Caco-2 (cell line): ENCODE measurements at regions not wholly inside any gene's neighbourhood (a gene's known extent, or its start where the extent isn't known, plus 50 kb on each side); places are given as distances from the start of the nearest gene placed in this dataset.
A peak's percentile ranks its signal among the peaks of the same experiment; 100 is the strongest.

Source experiments
- BruUV-seq: library from RNA; stranded (reverse); fragments of 400-500 nt; replicated peaks from 2 replicates; lab custom pipeline; 2021; lab: Mats Ljungman, UMichigan
- CTCF ChIA-PET: fragments of 300-600 bp; sonication (Branson Sonifier 250); formaldehyde crosslinking; loops from one replicate; lab custom pipeline; 2022; ENCODE audit warnings: antibody characterized with exemption; lab: Charles Lee
- POLR2A ChIA-PET: fragments of 300-600 bp; sonication (Branson Sonifier 250); formaldehyde crosslinking; loops from one replicate; lab custom pipeline; 2022; ENCODE audit warnings: antibody characterized with exemption; lab: Charles Lee
- DNase-seq, 2 experiments: peaks; one replicate each; pipeline versions ENCODE4 v3.0.0 to v3.0.0-alpha.2; 2020 to 2022
- H3K27me3 ChIP-seq: replicated peaks from 2 replicates; pipeline ENCODE4 v1.6.0; 2011; ENCODE audit warnings: low read length; ENCODE audit not compliant: control insufficient read depth, insufficient read depth
- H3K36me3 ChIP-seq: 2 replicates; pipeline ENCODE4 v1.5.1; 2011; ENCODE audit warnings: low read length; ENCODE audit not compliant: control insufficient read depth, insufficient read depth
- H3K4me1 ChIP-seq: fragments of 250-450 bp; sonication (Bioruptor Pico); 2 replicates; pipeline ENCODE4 v1.5.1; 2020; ENCODE audit warnings: mild to moderate bottlenecking
- H3K4me3 ChIP-seq: 2 replicates; pipeline ENCODE4 v1.5.1; 2011; ENCODE audit warnings: low read depth, mild to moderate bottlenecking, control low read depth, low read length
- H3K9me3 ChIP-seq: fragments of 250-450 bp; sonication (Bioruptor Pico); 2 replicates; pipeline ENCODE4 v1.5.1; 2020; ENCODE audit warnings: mild to moderate bottlenecking, moderate library complexity
- H3K27ac Mint-ChIP-seq: one replicate; pipeline ENCODE4 v1.8.0; 2022; ENCODE audit warnings: mixed read lengths; ENCODE audit not compliant: unreplicated experiment
- H3K27me3 Mint-ChIP-seq: one replicate; pipeline ENCODE4 v1.8.0; 2022; ENCODE audit warnings: mixed read lengths; ENCODE audit not compliant: insufficient read depth, unreplicated experiment
- H3K36me3 Mint-ChIP-seq: one replicate; pipeline ENCODE4 v1.8.0; 2022; ENCODE audit warnings: mild to moderate bottlenecking, mixed read lengths; ENCODE audit not compliant: insufficient read depth, unreplicated experiment
- H3K4me1 Mint-ChIP-seq: one replicate; pipeline ENCODE4 v1.8.0; 2022; ENCODE audit warnings: low read depth, mixed read lengths; ENCODE audit not compliant: unreplicated experiment
- H3K4me3 Mint-ChIP-seq: one replicate; pipeline ENCODE4 v1.8.0; 2022; ENCODE audit warnings: mild to moderate bottlenecking, moderate library complexity, mixed read lengths; ENCODE audit not compliant: unreplicated experiment
- H3K9me3 Mint-ChIP-seq: one replicate; pipeline ENCODE4 v1.8.0; 2022; ENCODE audit warnings: mixed read lengths; ENCODE audit not compliant: unreplicated experiment
- CTCF ChIP-seq, 2 experiments: fragments of 200-600 bp in 1 of 2; IDR thresholded peaks; 1 replicate in 1 of 2; 2 replicates in 1 of 2; pipeline versions ENCODE4 v1.5.1 to v1.8.0; 2011 to 2022; ENCODE audit warnings: antibody characterized with exemption in 1 of 2, control low read depth in 1 of 2, inconsistent platforms in 1 of 2, low read depth in 1 of 2, low read length in 1 of 2, mild to moderate bottlenecking in 1 of 2, moderate library complexity in 1 of 2; ENCODE audit not compliant: insufficient read depth in 1 of 2, severe bottlenecking in 1 of 2, unreplicated experiment in 1 of 2
- intact Hi-C: fragments of 100-400 bp; cut with micrococcal nuclease; formaldehyde crosslinking; loops from one replicate; pipeline ENCODE4 v1.10.0; 2022; ENCODE audit not compliant: unreplicated experiment

- Mint-ChIP-seq H3K9me3 (no peaks in the 10 kb centered on the region), H3K36me3 (no peaks in the 10 kb centered on the region), H3K4me1 (no peaks in the 10 kb centered on the region), H3K27me3 (no peaks in the 10 kb centered on the region), H3K4me3 (no peak overlapping the region), H3K27ac (no peak overlapping the region)
- Histone ChIP-seq H3K9me3 (no peaks in the 10 kb centered on the region), H3K36me3 (no peaks in the 10 kb centered on the region), H3K4me3 (no peak overlapping the region), H3K27me3 (no peaks in the 10 kb centered on the region), H3K4me1 (peaks cover 7% of the 10 kb centered on the region; the same call in 1 of the 2 replicates)
- intact Hi-C loops: no loop called here
- TF ChIP-seq CTCF (IDR thresholded peaks at IDR 0.05; ENCODE audit: insufficient read depth in 1 of 2, low read depth in 1 of 2, low read length in 1 of 2, severe bottlenecking in 1 of 2, unreplicated experiment in 1 of 2): peak in 1 of 2 experiments; percentile 12
- no peak for DNase-seq
- ChIA-PET CTCF (interaction anchor here (1.3 kb wide), 1 partner anchor 59 kb away, joined by 4 read pairs; no protein-coding TSS in a partner anchor), POLR2A (no interaction called here)
- no TSS peak for BruUV-seq
Observed at GRCh38 chr10:113326160-113327111, 226.4 kb upstream of the HABP2 start.

- Mint-ChIP-seq H3K27ac (no peak overlapping the region), H3K9me3 (peaks cover 5% of the 10 kb centered on the region), H3K36me3 (no peaks in the 10 kb centered on the region), H3K27me3 (peaks cover 2% of the 10 kb centered on the region), H3K4me3 (no peak overlapping the region), H3K4me1 (no peaks in the 10 kb centered on the region)
- Histone ChIP-seq H3K36me3 (no peaks in the 10 kb centered on the region), H3K4me3 (no peak overlapping the region), H3K4me1 (peaks cover 7% of the 10 kb centered on the region; the same call in 1 of the 2 replicates), H3K9me3 (0 out of 2 replicates have a peak, but pooled peaks cover 5% of the 10 kb centered on the region), H3K27me3 (no peaks in the 10 kb centered on the region)
- intact Hi-C loops: no loop called here
- DNase-seq: no peak
- no peak for TF ChIP-seq CTCF (IDR thresholded peaks at IDR 0.05; ENCODE audit: insufficient read depth in 1 of 2, low read depth in 1 of 2, low read length in 1 of 2, severe bottlenecking in 1 of 2, unreplicated experiment in 1 of 2)
- ChIA-PET POLR2A (no interaction called here), CTCF (no interaction called here)
- BruUV-seq: no TSS peak
Observed at GRCh38 chr10:113329121-113329596, 223.7 kb upstream of the HABP2 start.

GRCh38 chr10:113331961-113332360 is 220.9 kb upstream of the HABP2 start:
- Histone ChIP-seq H3K27me3 (no peaks in the 10 kb centered on the region), H3K9me3 (0 out of 2 replicates have a peak, but pooled peaks cover 5% of the 10 kb centered on the region), H3K4me3 (no peak overlapping the region), H3K36me3 (no peaks in the 10 kb centered on the region), H3K4me1 (peaks cover 1% of the 10 kb centered on the region; the same call in 1 of the 2 replicates)
- Mint-ChIP-seq H3K27me3 (peaks cover 8% of the 10 kb centered on the region), H3K4me3 (no peak overlapping the region), H3K9me3 (peaks cover 14% of the 10 kb centered on the region), H3K36me3 (no peaks in the 10 kb centered on the region), H3K4me1 (no peaks in the 10 kb centered on the region), H3K27ac (no peak overlapping the region)
- no peak for TF ChIP-seq CTCF (IDR thresholded peaks at IDR 0.05; ENCODE audit: insufficient read depth in 1 of 2, low read depth in 1 of 2, low read length in 1 of 2, severe bottlenecking in 1 of 2, unreplicated experiment in 1 of 2)
- intact Hi-C loops: no loop called here
- POLR2A ChIA-PET: no interaction called here
- BruUV-seq: no TSS peak
- CTCF ChIA-PET: no interaction called here
- DNase-seq: no peak
